Lower lobe of right lung (tissue), 2 donors: ENCODE measurements at regions not wholly inside any gene's neighbourhood (a gene's known extent, or its start where the extent isn't known, plus 50 kb on each side); places are given as distances from the start of the nearest gene placed in this dataset.

ENCODE experiments used
- ATAC-seq, 2 donors: fragments of 200-7000 bp; cut with Tn5 transposase; one replicate each; pipeline ENCODE4 v1.9.1; 2020 to 2022; ENCODE audit warnings: mild to moderate bottlenecking in 2 of 2, moderate library complexity in 2 of 2
- DNase-seq: peaks from one replicate; pipeline ENCODE4 v3.0.0-alpha.2; 2020
- H3K27ac ChIP-seq: fragments of 200-600 bp; one replicate; pipeline ENCODE4 v1.8.0; 2022
- H3K27me3 ChIP-seq: fragments of 200-600 bp; one replicate; pipeline ENCODE4 v1.8.0; 2022; ENCODE audit warnings: low read depth
- H3K36me3 ChIP-seq: fragments of 200-600 bp; one replicate; pipeline ENCODE4 v1.8.0; 2022; ENCODE audit warnings: mild to moderate bottlenecking
- H3K4me1 ChIP-seq: fragments of 200-600 bp; one replicate; pipeline ENCODE4 v1.8.0; 2022
- H3K4me3 ChIP-seq: fragments of 200-600 bp; one replicate; pipeline ENCODE4 v1.8.0; 2022; ENCODE audit warnings: mild to moderate bottlenecking
- H3K9me3 ChIP-seq: fragments of 200-600 bp; one replicate; pipeline ENCODE4 v1.8.0; 2022
- CTCF ChIP-seq: fragments of 200-600 bp; IDR thresholded peaks from one replicate; pipeline ENCODE4 v1.8.0; 2022; ENCODE audit warnings: antibody characterized with exemption, mild to moderate bottlenecking
- intact Hi-C: fragments of 100-400 bp; cut with DNase I; formaldehyde crosslinking; loops from one replicate; pipeline ENCODE4 v1.11.0; 2022
- donor health status: DM: no; HTN: yes; CAD: no; lungs with severe emphysema.

- H3K36me3 ChIP-seq: no peaks in the 10 kb centered on the region
- no peaks in the 10 kb centered on the region for H3K27me3 ChIP-seq
- H3K4me3 ChIP-seq: no peak overlapping the region
- intact Hi-C loops: no loop called here
- no peak overlapping the region for H3K27ac ChIP-seq
- no peaks in the 10 kb centered on the region for H3K4me1 ChIP-seq
- DNase-seq (no peak), ATAC-seq (no peak)
- H3K9me3 ChIP-seq: no peaks in the 10 kb centered on the region
- no peak for TF ChIP-seq CTCF
Measured at GRCh38 chr2:161032635-161033034, 127.6 kb upstream of the TANK start.

DNA sequence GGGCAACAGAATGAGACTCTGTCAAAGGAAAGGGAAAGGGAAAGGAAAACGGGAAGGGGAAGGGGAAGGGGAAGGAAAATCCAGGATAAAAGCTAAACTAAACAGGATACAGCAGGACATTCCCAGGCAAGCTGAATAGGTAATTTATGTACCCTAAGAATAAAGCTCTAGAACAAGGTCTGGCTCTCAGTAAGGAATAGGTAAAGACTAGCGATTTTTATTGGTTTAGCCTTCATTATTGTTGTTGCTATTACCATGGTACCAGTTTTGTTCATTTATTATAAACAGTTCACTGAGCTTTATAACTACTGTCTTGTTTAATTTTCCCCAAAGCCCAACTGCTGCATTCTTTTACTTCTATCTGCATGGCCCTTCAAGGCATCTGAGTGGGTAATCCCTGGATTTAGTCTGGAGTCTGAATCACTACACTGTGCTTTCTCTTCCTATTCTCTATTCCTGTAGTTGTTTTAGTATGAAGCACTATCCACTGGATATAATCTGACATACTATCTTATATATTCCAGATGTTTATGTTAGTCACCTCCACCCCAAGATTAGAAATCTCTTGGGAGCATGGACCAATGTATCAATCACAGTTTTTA, 127.1 kb upstream of the TANK start:
- no peaks in the 10 kb centered on the region for H3K4me1 ChIP-seq
- H3K27me3 ChIP-seq: no peaks in the 10 kb centered on the region
- H3K9me3 ChIP-seq: no peaks in the 10 kb centered on the region
- no peaks in the 10 kb centered on the region for H3K36me3 ChIP-seq
- TF ChIP-seq CTCF: no peak
- no peak overlapping the region for H3K4me3 ChIP-seq
- intact Hi-C loops: no loop called here
- ATAC-seq: no peak
- DNase-seq: no peak
- no peak overlapping the region for H3K27ac ChIP-seq

- no peak overlapping the region for H3K4me3 ChIP-seq
- H3K36me3 ChIP-seq: no peaks in the 10 kb centered on the region
- H3K9me3 ChIP-seq: no peaks in the 10 kb centered on the region
- DNase-seq (no peak), ATAC-seq (no peak)
- TF ChIP-seq CTCF: no peak
- H3K27me3 ChIP-seq: no peaks in the 10 kb centered on the region
- no peak overlapping the region for H3K27ac ChIP-seq
- H3K4me1 ChIP-seq: no peaks in the 10 kb centered on the region
- intact Hi-C loops: no loop called here
Measured at GRCh38 chr2:161036926-161037325, 123.3 kb upstream of the TANK start.

GRCh38 chr2:161039071-161039470, 121.2 kb upstream of the TANK start:
- TF ChIP-seq CTCF: no peak

GRCh38 chr2:161041356-161041755, 118.9 kb upstream of the TANK start:
- Histone ChIP-seq H3K4me1 (peaks cover 8% of the 10 kb centered on the region), H3K36me3 (no peaks in the 10 kb centered on the region), H3K4me3 (no peak overlapping the region), H3K27ac (no peak overlapping the region), H3K27me3 (no peaks in the 10 kb centered on the region), H3K9me3 (no peaks in the 10 kb centered on the region)
- intact Hi-C loops: no loop called here
- ATAC-seq (no peak), DNase-seq (no peak)
- no peak for TF ChIP-seq CTCF

More at GRCh38 chr2:161039071-161039470, 121.2 kb upstream of the TANK start:
- no peak overlapping the region for H3K27ac ChIP-seq
- DNase-seq (no peak), ATAC-seq (no peak)
- no peak overlapping the region for H3K4me3 ChIP-seq
- no peaks in the 10 kb centered on the region for H3K4me1 ChIP-seq
- no peaks in the 10 kb centered on the region for H3K27me3 ChIP-seq
- no peaks in the 10 kb centered on the region for H3K9me3 ChIP-seq
- intact Hi-C loops: no loop called here
- no peaks in the 10 kb centered on the region for H3K36me3 ChIP-seq
